HG03039 (cell line): ENCODE measurements at regions not wholly inside any gene's neighbourhood (a gene's known extent, or its start where the extent isn't known, plus 50 kb on each side); places are given as distances from the start of the nearest gene placed in this dataset.

ENCODE experiments used
- ATAC-seq: cut with Tn5 transposase; IDR thresholded peaks from one replicate; pipeline ENCODE4 v1.9.1; 2021; ENCODE audit warnings: mild to moderate bottlenecking, moderate library complexity; ENCODE audit not compliant: unreplicated experiment

GRCh38 chr9:90538566-90538965 lies 104.1 kb downstream of the DIRAS2 start:
- ATAC-seq: no peak

GRCh38 chr9:90539286-90539685 lies 103.3 kb downstream of the DIRAS2 start:
- no peak for ATAC-seq

GRCh38 chr9:90540734-90541133 lies 101.9 kb downstream of the DIRAS2 start:
- no peak for ATAC-seq

GRCh38 chr9:90544488-90544887 lies 98.1 kb downstream of the DIRAS2 start:
- ATAC-seq: no peak

GRCh38 chr9:90546200-90546599 lies 96.4 kb downstream of the DIRAS2 start:
- ATAC-seq: no peak

- no peak for ATAC-seq
These were observed 94.7 kb downstream of the DIRAS2 start for GRCh38 chr9:90547896-90548295.

GRCh38 chr9:90552317-90552716 lies 90.3 kb downstream of the DIRAS2 start:
- no peak for ATAC-seq

GRCh38 chr9:90555351-90556057 lies 87.1 kb downstream of the DIRAS2 start:
- ATAC-seq: no peak

- no peak for ATAC-seq
These were observed 85.5 kb downstream of the DIRAS2 start for GRCh38 chr9:90556897-90557675.

GRCh38 chr9:90559075-90560073 lies 83.2 kb downstream of the DIRAS2 start:
- no peak for ATAC-seq
